Neural progenitor cell (in vitro differentiated cells): ENCODE measurements at regions not wholly inside any gene's neighbourhood (a gene's known extent, or its start where the extent isn't known, plus 50 kb on each side); places are given as distances from the start of the nearest gene placed in this dataset.

Experiments
- CTCF ChIP-seq: fragments of 200-600 bp; sonication (generic); IDR thresholded peaks from 2 replicates; pipeline ENCODE4 v1.5.1; 2017; ENCODE audit warnings: antibody characterized with exemption, mild to moderate bottlenecking
- EZH2 ChIP-seq: fragments of 200-600 bp; sonication (generic); IDR thresholded peaks from 2 replicates; pipeline ENCODE4 v1.6.1; 2017; ENCODE audit warnings: antibody characterized with exemption, mild to moderate bottlenecking, moderate library complexity
- EZH2phosphoT487 ChIP-seq: fragments of 200-600 bp; sonication (generic); IDR thresholded peaks from 2 replicates; pipeline ENCODE4 v1.6.1; 2017; ENCODE audit warnings: antibody characterized with exemption

- TF ChIP-seq CTCF: no peak
- TF ChIP-seq EZH2phosphoT487: no peak
- TF ChIP-seq EZH2: no peak
Measured at GRCh38 chr3:147222291-147222690, 184.1 kb downstream of the ZIC4 start.
